ENCODE measurements at regions not wholly inside any gene's neighbourhood (a gene's known extent, or its start where the extent isn't known, plus 50 kb on each side); places are given as distances from the start of the nearest gene placed in this dataset.

GRCh38 chr21:28763809-28764418, 228.8 kb downstream of the LTN1 start:
- no peaks in the 10 kb centered on the region for H3K9me3 ChIP-seq (ENCODE audit: low read depth)
- H3F3A ChIP-seq (ENCODE audit: insufficient read depth): peaks cover 8% of the 10 kb centered on the region
- H4K20me1 ChIP-seq (ENCODE audit: insufficient read depth): no peaks in the 10 kb centered on the region
- H3K27ac ChIP-seq: no peak overlapping the region
- H3K4me1 ChIP-seq (ENCODE audit: insufficient read depth): peaks cover 13% of the 10 kb centered on the region
- H3K4me3 ChIP-seq: no peak overlapping the region
- TF ChIP-seq EZH2 (IDR thresholded peaks at IDR 0.05; ENCODE audit: insufficient read depth, poor library complexity, severe bottlenecking): no peak
- no peak for TF ChIP-seq EZH2phosphoT487 (IDR thresholded peaks at IDR 0.05; ENCODE audit: insufficient read depth, low read depth)
- no peaks in the 10 kb centered on the region for H3K79me2 ChIP-seq (ENCODE audit: insufficient read depth)
- in situ Hi-C loops (cut with MboI): no loop called here
- H3K9me2 ChIP-seq (ENCODE audit: insufficient read depth): 0 out of 2 replicates have a peak, but pooled peaks cover 4% of the 10 kb centered on the region
- H3K36me3 ChIP-seq (ENCODE audit: low read depth): no peaks in the 10 kb centered on the region
- WGBS, 2 experiments (ENCODE audit: low coverage in 1 of 2, low lambda C conversion rate in 2 of 2, missing lambda C conversion rate in 2 of 2): 42 to 54% methylated on average over 2 of the region's 2 CpGs
- H2AFZ ChIP-seq: no peak overlapping the region
- no peak overlapping the region for H3K4me2 ChIP-seq (ENCODE audit: unreplicated experiment)
- H3K27me3 ChIP-seq (replicated peaks; ENCODE audit: insufficient read depth): no peaks in the 10 kb centered on the region
- DNase-seq: no peak
- no peak overlapping the region for H3K9ac ChIP-seq

GRCh38 chr21:28762357-28762735, 230.3 kb downstream of the LTN1 start:
- H3K36me3 ChIP-seq (ENCODE audit: low read depth): no peaks in the 10 kb centered on the region
- no peak for DNase-seq
- H2AFZ ChIP-seq: no peak overlapping the region
- no peak overlapping the region for H3K9ac ChIP-seq
- no peaks in the 10 kb centered on the region for H3K79me2 ChIP-seq (ENCODE audit: insufficient read depth)
- in situ Hi-C loops (cut with MboI): no loop called here
- no peaks in the 10 kb centered on the region for H3K27me3 ChIP-seq (replicated peaks; ENCODE audit: insufficient read depth)
- H3K4me2 ChIP-seq (ENCODE audit: unreplicated experiment): peak overlapping the region; percentile 65
- no peaks in the 10 kb centered on the region for H4K20me1 ChIP-seq (ENCODE audit: insufficient read depth)
- no peak overlapping the region for H3K4me3 ChIP-seq
- H3K27ac ChIP-seq: peak overlapping the region; percentile 46
- no peak for TF ChIP-seq EZH2phosphoT487 (IDR thresholded peaks at IDR 0.05; ENCODE audit: insufficient read depth, low read depth)
- TF ChIP-seq EZH2 (IDR thresholded peaks at IDR 0.05; ENCODE audit: insufficient read depth, poor library complexity, severe bottlenecking): no peak
- no peaks in the 10 kb centered on the region for H3K9me3 ChIP-seq (ENCODE audit: low read depth)
- H3K4me1 ChIP-seq (ENCODE audit: insufficient read depth): peaks cover 26% of the 10 kb centered on the region
- 0 out of 2 replicates have a peak, but pooled peaks cover 4% of the 10 kb centered on the region for H3K9me2 ChIP-seq (ENCODE audit: insufficient read depth)
- H3F3A ChIP-seq (ENCODE audit: insufficient read depth): peaks cover 21% of the 10 kb centered on the region
- 61 to 77% methylated on average over 1 of the region's 1 CpG for WGBS, 2 experiments (ENCODE audit: low coverage in 1 of 2, low lambda C conversion rate in 2 of 2, missing lambda C conversion rate in 2 of 2)

GRCh38 chr21:28761674-28762356, 230.9 kb downstream of the LTN1 start:
- H3K36me3 ChIP-seq (ENCODE audit: low read depth): no peaks in the 10 kb centered on the region
- no peaks in the 10 kb centered on the region for H3K79me2 ChIP-seq (ENCODE audit: insufficient read depth)
- TF ChIP-seq EZH2 (IDR thresholded peaks at IDR 0.05; ENCODE audit: insufficient read depth, poor library complexity, severe bottlenecking) (no peak), EZH2phosphoT487 (IDR thresholded peaks at IDR 0.05; ENCODE audit: insufficient read depth, low read depth) (no peak)
- H3K27ac ChIP-seq: peak overlapping the region; percentile 46
- DNase-seq: peak; percentile 72
- 0 out of 2 replicates have a peak, but pooled peaks cover 4% of the 10 kb centered on the region for H3K9me2 ChIP-seq (ENCODE audit: insufficient read depth)
- H3K4me2 ChIP-seq (ENCODE audit: unreplicated experiment): peak overlapping the region; percentile 65
- H4K20me1 ChIP-seq (ENCODE audit: insufficient read depth): no peaks in the 10 kb centered on the region
- no peaks in the 10 kb centered on the region for H3K27me3 ChIP-seq (replicated peaks; ENCODE audit: insufficient read depth)
- H3K4me1 ChIP-seq (ENCODE audit: insufficient read depth): peaks cover 26% of the 10 kb centered on the region
- in situ Hi-C loops (cut with MboI): no loop called here
- H3K4me3 ChIP-seq: no peak overlapping the region
- no peak overlapping the region for H3K9ac ChIP-seq
- H3F3A ChIP-seq (ENCODE audit: insufficient read depth): peaks cover 24% of the 10 kb centered on the region
- H2AFZ ChIP-seq: no peak overlapping the region
- H3K9me3 ChIP-seq (ENCODE audit: low read depth): no peaks in the 10 kb centered on the region
- 12 to 22% methylated on average over 3 of the region's 3 CpGs for WGBS, 2 experiments (ENCODE audit: low coverage in 1 of 2, low lambda C conversion rate in 2 of 2, missing lambda C conversion rate in 2 of 2)

GRCh38 chr21:28758883-28759242, 233.8 kb downstream of the LTN1 start:
- H3K9ac ChIP-seq: no peak overlapping the region
- H3K4me1 ChIP-seq (ENCODE audit: insufficient read depth): peaks cover 38% of the 10 kb centered on the region
- in situ Hi-C loops (cut with MboI): no loop called here
- H4K20me1 ChIP-seq (ENCODE audit: insufficient read depth): no peaks in the 10 kb centered on the region
- WGBS, 2 experiments (ENCODE audit: low coverage in 1 of 2, low lambda C conversion rate in 2 of 2, missing lambda C conversion rate in 2 of 2): 88 to 100% methylated on average over 1 of the region's 1 CpG
- no peaks in the 10 kb centered on the region for H3K9me3 ChIP-seq (ENCODE audit: low read depth)
- 0 out of 2 replicates have a peak, but pooled peaks cover 4% of the 10 kb centered on the region for H3K9me2 ChIP-seq (ENCODE audit: insufficient read depth)
- no peaks in the 10 kb centered on the region for H3K79me2 ChIP-seq (ENCODE audit: insufficient read depth)
- no peak for DNase-seq
- no peaks in the 10 kb centered on the region for H3K36me3 ChIP-seq (ENCODE audit: low read depth)
- H3K4me2 ChIP-seq (ENCODE audit: unreplicated experiment): no peak overlapping the region
- no peak overlapping the region for H3K4me3 ChIP-seq
- no peaks in the 10 kb centered on the region for H3K27me3 ChIP-seq (replicated peaks; ENCODE audit: insufficient read depth)
- TF ChIP-seq EZH2 (IDR thresholded peaks at IDR 0.05; ENCODE audit: insufficient read depth, poor library complexity, severe bottlenecking) (no peak), EZH2phosphoT487 (IDR thresholded peaks at IDR 0.05; ENCODE audit: insufficient read depth, low read depth) (no peak)
- no peak overlapping the region; the same call in 1 of the 2 replicates for H3K27ac ChIP-seq
- no peak overlapping the region for H2AFZ ChIP-seq
- peaks cover 27% of the 10 kb centered on the region for H3F3A ChIP-seq (ENCODE audit: insufficient read depth)

All from GM23248 (cell line).